GM12872 (cell line): ENCODE measurements at regions not wholly inside any gene's neighbourhood (a gene's known extent, or its start where the extent isn't known, plus 50 kb on each side); places are given as distances from the start of the nearest gene placed in this dataset.

ENCODE experiments used
- CTCF ChIP-seq: IDR thresholded peaks from 3 replicates; pipeline ENCODE4 v1.5.1; 2011; ENCODE audit warnings: low read depth, mild to moderate bottlenecking, low read length, moderate library complexity; ENCODE audit not compliant: insufficient read depth

DNA sequence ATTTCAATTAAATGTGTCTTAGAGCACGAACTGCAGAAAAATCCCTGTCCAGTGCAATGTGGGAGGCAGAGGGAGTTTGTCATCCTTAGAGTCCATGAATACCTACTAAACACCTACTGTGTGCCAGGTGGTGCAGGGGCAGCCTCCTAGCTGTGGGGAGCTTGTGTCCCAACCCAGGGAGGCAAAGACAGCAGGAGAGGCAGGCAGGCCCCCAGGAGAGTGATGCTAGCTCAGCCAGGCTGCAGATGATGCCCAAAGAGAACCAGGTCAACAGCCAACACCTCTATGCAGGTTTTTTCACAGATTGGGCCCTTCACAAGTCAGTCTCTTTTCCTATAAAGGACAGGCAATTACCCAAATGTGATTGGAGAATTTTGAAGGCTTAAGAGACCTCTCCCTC, 108.2 kb upstream of the UQCRFS1 start:
- TF ChIP-seq CTCF = no peak

- TF ChIP-seq CTCF = no peak
Observed at GRCh38 chr19:29323021-29323430, 110.1 kb upstream of the UQCRFS1 start.

- no peak for TF ChIP-seq CTCF
Observed at GRCh38 chr19:29323440-29324290, 110.7 kb upstream of the UQCRFS1 start.

GRCh38 chr19:29324291-29324680, 111.3 kb upstream of the UQCRFS1 start:
- TF ChIP-seq CTCF = no peak

GRCh38 chr19:29324717-29325116, 111.8 kb upstream of the UQCRFS1 start:
- no peak for TF ChIP-seq CTCF

GRCh38 chr19:29325241-29325975, 112.5 kb upstream of the UQCRFS1 start:
- no peak for TF ChIP-seq CTCF

GRCh38 chr19:29326351-29326750, 113.4 kb upstream of the UQCRFS1 start:
- TF ChIP-seq CTCF = no peak
